Stimulated activated CD4-positive, alpha-beta T cell treated with anti-CD3 and anti-CD28 coated beads, Interleukin-1b, Interleukin-23, amount 100 ng/mL, for 24 hours (primary cell): ENCODE measurements at regions not wholly inside any gene's neighbourhood (a gene's known extent, or its start where the extent isn't known, plus 50 kb on each side); places are given as distances from the start of the nearest gene placed in this dataset.
"Not testable (repeated sequence)": the region's sequence is repeated elsewhere in the genome, so short reads cannot be mapped to it uniquely, and the experiment has no call there.

Experiments
- DNase-seq, 4 experiments: peaks; one replicate each; pipeline ENCODE4 v3.0.0-alpha.2; 2020; ENCODE audit warnings: low read depth in 4 of 4, low spot score in 1 of 4

- not testable (repeated sequence) for DNase-seq
Observed at GRCh38 chr7:65613644-65614289, 240.1 kb downstream of the ZNF92 start.

GRCh38 chr7:65616111-65616510 is 242.5 kb downstream of the ZNF92 start:
- not testable (repeated sequence) for DNase-seq

GRCh38 chr7:65620216-65620615 is 246.6 kb downstream of the ZNF92 start:
- not testable (repeated sequence) for DNase-seq

DNA sequence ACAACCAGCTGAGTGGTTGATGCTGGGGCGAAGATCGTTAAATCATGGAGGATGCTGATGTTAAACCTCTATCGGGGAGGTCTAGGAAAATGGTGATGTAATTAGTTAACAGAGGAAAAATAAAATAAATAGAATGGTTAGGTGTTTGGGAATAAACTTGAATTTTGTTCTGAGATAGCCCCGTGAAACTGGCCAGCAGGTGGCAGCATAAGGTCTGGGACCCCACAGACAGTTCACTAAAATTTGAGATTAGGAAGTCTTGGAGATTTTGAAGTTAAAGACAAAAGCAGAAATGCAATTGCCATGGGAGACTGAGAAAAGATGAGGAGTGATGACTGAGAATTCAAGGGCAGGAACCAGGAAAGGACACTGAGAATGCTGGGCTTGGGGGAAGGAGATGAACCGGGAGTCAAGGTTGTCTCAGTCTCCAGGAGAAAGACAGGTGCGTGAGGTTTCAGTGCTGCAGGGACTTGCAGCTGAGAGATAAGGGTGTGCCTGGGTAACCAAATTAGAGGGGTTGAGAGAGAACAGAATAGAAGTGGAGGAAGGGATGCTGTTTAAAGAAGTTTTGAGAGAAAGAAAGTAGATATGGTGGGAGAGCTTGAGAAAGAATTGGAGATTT is 248.0 kb downstream of the ZNF92 start:
- peak; percentile 1 to 10 (median 2) for DNase-seq

DNA sequence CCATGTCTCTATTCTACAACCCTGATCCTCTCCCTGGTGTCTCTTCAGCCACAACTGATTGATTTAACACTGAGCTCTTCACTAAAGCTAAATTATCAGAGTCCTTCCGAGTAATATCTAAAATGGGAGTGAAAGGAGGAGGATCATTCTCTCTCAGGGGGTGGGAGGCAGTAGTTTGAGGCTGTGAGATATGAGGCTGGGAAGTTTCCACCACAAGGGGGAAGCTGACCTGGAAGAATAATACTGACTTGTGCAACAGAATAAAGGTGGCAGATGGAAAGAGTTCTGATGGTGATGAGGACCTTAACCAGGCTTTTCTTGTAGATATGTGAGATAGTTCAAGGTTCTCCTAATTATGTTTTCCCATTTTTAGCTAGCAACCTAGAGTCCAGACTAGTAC is 241.6 kb upstream of the VKORC1L1 start:
- DNase-seq: not testable (repeated sequence)

DNA sequence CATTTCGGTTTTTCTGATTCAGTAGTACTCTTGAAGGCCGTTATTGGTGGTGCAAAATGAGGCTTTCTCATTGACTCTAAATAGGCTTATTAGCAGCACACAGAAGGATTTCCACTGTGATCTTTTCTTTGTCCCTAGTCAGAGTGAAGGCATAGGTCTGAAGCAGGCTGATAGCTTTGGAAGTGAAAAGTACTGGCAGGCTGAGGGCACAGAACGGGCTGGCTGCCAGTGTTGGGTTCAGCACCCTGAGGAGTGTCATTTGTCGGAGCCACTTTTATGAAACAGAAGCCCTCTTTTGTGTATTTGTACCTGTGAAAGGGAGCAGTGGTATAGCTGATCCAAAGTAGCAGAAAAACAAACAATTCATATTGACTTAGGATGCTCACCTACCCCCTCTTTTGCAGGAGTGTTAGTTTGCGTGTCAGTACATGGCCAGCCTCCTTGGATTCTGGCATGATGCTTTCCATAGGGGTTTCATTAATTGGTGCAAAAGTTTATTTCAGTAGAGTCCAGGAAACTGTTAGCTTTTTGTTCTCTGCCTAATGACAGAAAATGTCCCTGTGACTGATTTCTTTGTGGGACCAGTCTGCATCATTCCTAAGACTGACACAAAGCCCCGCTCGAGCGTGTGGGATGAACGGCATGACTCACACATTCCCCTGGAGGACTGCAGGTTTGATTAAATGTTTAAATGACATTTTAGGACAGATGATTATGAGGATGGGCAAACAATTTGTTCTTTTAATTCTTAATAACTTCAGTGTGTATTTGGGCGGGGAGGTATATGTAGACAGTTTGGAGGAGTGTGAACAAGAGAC is 239.1 kb upstream of the VKORC1L1 start:
- not testable (repeated sequence) for DNase-seq

GRCh38 chr7:65638918-65639317 is 234.0 kb upstream of the VKORC1L1 start:
- not testable (repeated sequence) for DNase-seq

DNA sequence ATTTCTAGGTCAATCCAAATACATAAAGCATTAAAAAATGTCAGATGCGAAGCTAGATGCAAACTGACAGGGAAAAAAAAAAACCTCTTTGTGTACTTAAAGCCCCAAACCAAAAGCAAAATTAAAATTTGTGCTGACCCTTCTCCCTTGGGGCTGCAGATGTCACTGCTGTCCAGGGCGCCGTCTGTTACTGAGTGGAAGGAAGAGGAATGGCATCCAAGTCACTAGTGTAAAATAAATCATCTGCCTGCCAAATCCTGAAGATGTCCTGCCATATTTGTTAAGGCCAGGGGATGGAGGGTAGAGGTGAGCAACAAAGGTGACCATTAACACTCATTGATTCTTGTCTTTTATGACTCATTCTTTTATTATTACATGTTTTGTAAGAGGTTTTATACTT is 233.2 kb upstream of the VKORC1L1 start:
- DNase-seq: not testable (repeated sequence)

- DNase-seq: not testable (repeated sequence)
Observed at GRCh38 chr7:65643498-65643897, 229.4 kb upstream of the VKORC1L1 start.

DNA sequence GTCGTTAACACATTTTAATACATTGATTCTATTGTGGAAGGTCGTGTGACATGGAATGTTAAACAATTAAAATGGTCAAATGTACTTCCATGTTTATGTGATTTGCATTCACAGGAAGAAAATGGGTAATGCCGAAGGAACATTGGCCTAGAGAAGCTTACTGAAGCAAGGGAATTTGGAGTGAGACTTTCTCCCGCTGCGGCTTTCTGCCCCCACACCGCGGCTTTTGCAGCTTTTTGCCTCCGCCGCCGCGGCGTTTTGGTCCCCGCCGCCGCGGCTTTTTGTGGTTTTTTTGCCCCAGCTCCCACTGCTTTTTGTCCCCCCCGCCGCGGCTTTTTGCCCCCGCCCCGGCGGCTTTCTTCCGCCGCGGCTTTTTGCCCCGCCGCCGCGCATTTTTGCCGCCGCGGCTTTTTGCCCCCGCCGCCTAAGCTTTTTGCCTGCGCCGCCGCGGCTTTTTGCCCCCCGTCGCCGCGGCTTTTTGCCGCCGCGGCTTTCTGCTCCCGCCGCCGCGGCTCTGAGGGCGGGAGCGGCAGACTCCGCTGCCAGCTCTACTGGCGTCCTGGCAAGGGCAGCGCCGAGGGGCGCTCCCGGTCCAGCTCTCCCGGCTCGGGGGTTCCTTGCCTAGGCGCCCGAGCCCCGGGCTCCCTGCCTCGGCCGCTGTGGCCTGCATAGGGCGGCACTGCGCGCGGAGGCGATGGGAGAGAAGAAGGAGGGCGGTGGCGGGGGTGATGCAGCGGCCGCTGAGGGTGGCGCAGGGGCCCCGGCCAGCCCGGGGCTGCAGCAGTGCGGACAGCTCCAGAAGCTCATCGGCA is 225.5 kb upstream of the VKORC1L1 start:
- not testable (repeated sequence) for DNase-seq

DNA sequence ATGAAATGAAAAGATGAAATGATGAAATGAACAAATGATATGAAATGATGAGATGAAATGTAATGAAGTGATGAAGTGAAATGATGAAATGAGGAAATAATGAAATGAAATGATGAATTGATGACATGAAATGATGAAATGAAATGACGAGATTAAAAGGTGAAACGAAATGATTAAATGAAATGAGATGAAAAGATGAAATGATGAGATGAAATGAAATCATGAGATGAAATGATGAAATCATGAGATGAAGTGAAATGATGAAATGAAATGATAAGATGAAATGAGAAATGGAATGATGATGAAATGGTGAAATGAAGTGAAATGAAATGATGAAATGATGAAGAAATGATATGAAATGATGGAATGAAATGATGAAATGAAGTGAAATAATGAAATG is 221.7 kb upstream of the VKORC1L1 start:
- DNase-seq: not testable (repeated sequence)

DNA sequence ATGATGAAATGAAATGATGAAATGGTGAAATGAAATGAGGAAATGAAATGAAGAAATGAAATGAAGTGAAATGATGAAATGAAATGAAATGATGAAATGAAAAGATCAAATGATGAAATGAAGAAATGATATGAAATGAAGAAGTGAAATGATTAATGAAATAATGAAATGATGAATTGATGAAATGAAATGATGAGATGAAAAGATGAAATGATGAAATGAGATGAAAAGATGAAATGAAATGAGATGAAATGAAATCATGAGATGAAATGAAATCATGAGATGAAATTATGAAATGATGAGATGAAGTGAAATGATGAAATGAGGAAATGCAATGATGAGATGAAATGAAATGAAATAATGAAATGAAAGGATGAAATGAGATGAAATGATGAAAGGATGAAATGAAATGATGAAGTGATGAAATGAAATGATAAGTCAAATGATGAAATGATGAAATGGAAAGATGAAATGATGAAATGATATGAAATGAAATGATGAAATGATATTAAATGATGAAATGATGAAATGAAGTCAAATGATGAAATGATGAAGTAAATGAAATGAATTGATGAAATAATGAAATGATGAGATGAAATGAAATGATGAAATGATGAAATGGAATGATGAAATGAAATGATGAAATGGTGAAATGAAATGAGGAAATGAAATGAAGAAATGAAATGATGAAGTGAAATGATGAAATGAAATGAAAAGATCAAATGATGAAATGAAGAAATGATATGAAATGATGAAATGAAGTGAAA is 220.9 kb upstream of the VKORC1L1 start:
- DNase-seq: not testable (repeated sequence)

DNA sequence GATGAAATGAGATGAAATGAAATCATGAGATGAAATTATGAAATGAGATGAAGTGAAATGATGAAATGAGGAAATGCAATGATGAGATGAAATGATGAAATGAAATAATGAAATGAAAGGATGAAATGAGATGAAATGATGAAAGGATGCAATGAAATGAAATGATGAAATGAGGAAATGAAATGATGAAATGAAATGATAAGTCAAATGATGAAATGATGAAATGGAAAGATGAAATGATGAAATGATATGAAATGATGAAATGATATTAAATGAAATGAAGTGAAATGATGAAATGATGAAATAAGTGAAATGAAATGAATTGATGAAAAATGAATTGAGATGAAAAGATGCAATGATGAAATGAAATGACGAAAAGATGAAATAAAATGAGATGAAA is 220.2 kb upstream of the VKORC1L1 start:
- not testable (repeated sequence) for DNase-seq

GRCh38 chr7:65656494-65657188 is 216.2 kb upstream of the VKORC1L1 start:
- not testable (repeated sequence) for DNase-seq

DNA sequence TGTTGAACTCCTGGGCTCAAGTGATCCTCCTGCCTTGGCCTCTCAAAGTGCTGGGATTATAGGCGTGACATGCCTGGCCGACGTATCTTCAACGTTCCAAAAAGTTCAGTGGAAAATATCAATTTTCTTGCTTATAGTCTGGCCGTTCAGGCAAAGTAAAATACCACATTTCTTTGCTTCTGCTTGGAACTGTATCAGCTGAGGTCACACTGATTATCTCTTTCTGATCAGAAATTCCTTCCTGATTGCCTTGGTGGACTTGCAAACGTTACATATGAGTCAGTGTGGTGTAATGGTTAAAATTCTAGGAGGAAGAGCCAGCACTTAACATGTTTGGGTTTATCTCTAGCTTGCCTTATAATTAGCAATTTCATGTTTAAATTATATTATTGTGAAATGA is 189.5 kb upstream of the VKORC1L1 start:
- DNase-seq: not testable (repeated sequence)

DNA sequence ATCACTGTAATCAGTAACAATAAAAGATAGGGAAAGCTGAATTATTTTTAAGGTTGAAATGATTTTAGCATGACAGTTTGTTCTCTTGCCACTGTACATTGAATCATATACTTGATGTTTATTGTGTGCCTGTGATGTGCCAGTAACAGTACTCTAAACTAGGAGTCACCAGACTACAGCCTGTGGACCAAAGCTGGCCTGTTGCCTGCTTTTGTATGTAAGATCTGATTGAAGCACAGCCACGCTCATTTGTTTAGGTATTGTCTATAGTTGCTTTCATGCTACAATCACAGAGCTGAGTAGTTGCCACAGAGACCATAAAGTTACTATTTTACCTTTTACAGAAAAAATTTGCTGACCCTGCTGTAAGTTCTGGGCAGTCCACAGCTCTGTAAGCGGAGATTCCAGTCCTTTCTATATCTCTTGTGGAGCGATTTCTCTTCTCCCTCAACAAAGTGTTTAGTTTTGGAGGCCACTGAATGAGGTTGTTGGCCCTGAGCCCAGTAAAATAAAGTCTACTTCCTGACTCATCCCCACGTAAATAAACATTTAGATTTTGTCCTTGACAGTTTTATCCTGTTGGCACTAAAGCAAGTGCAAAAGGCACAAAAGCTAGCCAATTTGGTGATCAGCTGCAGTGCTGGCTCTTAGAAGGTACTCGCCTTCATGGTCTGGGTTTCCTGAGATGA is 173.7 kb upstream of the VKORC1L1 start:
- not testable (repeated sequence) for DNase-seq

DNA sequence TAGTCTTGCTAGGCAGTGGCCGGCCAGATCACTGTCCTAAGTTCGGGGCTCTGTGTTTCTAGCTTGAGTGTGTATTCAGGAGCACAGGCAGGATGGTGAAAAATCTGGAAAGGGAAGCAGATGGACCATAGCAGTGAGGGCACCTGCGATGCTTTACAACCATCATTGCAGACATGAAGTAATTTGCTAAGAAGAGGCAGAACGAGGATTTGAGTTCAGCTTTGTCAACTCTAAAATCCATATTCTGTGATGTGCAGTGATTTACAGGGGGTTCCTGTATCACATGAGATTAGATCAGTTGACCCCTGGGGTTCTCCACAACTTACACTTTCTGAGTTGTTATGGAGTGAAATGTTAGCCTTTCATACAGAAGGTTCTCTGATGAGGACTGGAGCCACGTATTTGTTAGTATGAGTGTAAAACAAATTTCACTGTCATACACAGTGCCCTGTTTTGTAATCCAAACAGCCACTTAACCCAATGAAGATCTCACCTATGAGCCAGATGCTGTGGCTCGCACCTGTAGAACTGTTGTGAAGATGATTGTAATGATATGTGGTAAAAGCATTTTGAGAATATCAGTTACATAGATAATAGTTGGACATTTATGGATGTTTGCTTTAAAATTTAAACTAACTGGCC is 173.0 kb upstream of the VKORC1L1 start:
- DNase-seq: not testable (repeated sequence)

- DNase-seq: not testable (repeated sequence)
Observed at GRCh38 chr7:65719123-65719798, 153.6 kb upstream of the VKORC1L1 start.
